Keratinocyte (primary cell): ENCODE measurements at regions not wholly inside any gene's neighbourhood (a gene's known extent, or its start where the extent isn't known, plus 50 kb on each side); places are given as distances from the start of the nearest gene placed in this dataset.

Experiments
- DNase-seq: peaks from one replicate; pipeline ENCODE4 v3.0.0-alpha.2; 2011; ENCODE audit warnings: low read depth, missing footprints, low spot score
- FAIRE-seq: peaks from 2 replicates; lab custom pipeline; 2011; peaks lifted over from hg19 to GRCh38; lab: Jason Lieb, UNC
- H2AFZ ChIP-seq: 2 replicates; pipeline ENCODE4 v1.6.0; 2012; ENCODE audit warnings: low read length, control low read depth, inconsistent platforms; ENCODE audit not compliant: control insufficient read depth
- H3K27ac ChIP-seq: 2 replicates; pipeline ENCODE4 v1.5.1; 2011; ENCODE audit warnings: low read length; ENCODE audit not compliant: control insufficient read depth, insufficient read depth
- H3K27me3 ChIP-seq: 3 replicates; pipeline ENCODE4 v1.6.0; 2011; ENCODE audit warnings: low read length; ENCODE audit not compliant: control insufficient read depth, insufficient read depth; ENCODE audit errors: extremely low read depth
- H3K36me3 ChIP-seq, 2 experiments: 2 replicates in 1 of 2; 3 replicates in 1 of 2; pipeline ENCODE4 v1.5.1; 2011; ENCODE audit warnings: low read length in 2 of 2, mild to moderate bottlenecking in 1 of 2; ENCODE audit not compliant: control insufficient read depth in 2 of 2, insufficient read depth in 2 of 2; ENCODE audit errors: extremely low read depth in 1 of 2
- H3K4me1 ChIP-seq: 3 replicates; pipeline ENCODE4 v1.5.1; 2011; ENCODE audit warnings: low read length; ENCODE audit not compliant: control insufficient read depth, insufficient read depth; ENCODE audit errors: extremely low read depth
- H3K4me2 ChIP-seq: 3 replicates; pipeline ENCODE4 v1.6.0; 2011; ENCODE audit warnings: low read depth, low read length; ENCODE audit not compliant: control insufficient read depth, insufficient read depth; ENCODE audit errors: extremely low read depth
- H3K4me3 ChIP-seq, 3 experiments: fragments of 200-600 bp in 1 of 3; sonication (generic) in 1 of 3; 2 replicates in 2 of 3; 3 replicates in 1 of 3; pipeline ENCODE4 v1.5.1; 2011 to 2016; ENCODE audit warnings: low read length in 3 of 3, mild to moderate bottlenecking in 3 of 3, control low read depth in 2 of 3, inconsistent platforms in 1 of 3, low read depth in 1 of 3, mixed read lengths in 1 of 3, mixed run types in 1 of 3, moderate library complexity in 1 of 3; ENCODE audit not compliant: control insufficient read depth in 2 of 3, insufficient read depth in 2 of 3; ENCODE audit errors: extremely low read depth in 1 of 3
- H3K79me2 ChIP-seq: 2 replicates; pipeline ENCODE4 v1.6.0; 2012; ENCODE audit warnings: low read length; ENCODE audit not compliant: control insufficient read depth, insufficient read depth
- H3K9ac ChIP-seq: 3 replicates; pipeline ENCODE4 v1.6.0; 2011; ENCODE audit warnings: low read length; ENCODE audit not compliant: control insufficient read depth, insufficient read depth; ENCODE audit errors: extremely low read depth
- H3K9me1 ChIP-seq: 3 replicates; pipeline ENCODE4 v1.6.0; 2011; ENCODE audit warnings: low read length; ENCODE audit not compliant: control insufficient read depth, insufficient read depth; ENCODE audit errors: extremely low read depth
- H3K9me3 ChIP-seq: 2 replicates; pipeline ENCODE4 v1.5.1; 2012; ENCODE audit warnings: low read depth, low read length; ENCODE audit not compliant: control insufficient read depth
- H4K20me1 ChIP-seq: 3 replicates; pipeline ENCODE4 v1.6.0; 2011; ENCODE audit warnings: low read length; ENCODE audit not compliant: control insufficient read depth, insufficient read depth; ENCODE audit errors: extremely low read depth
- CTCF ChIP-seq, 3 experiments: IDR thresholded peaks in 1 of 3; conservative IDR thresholded peaks in 1 of 3; optimal IDR thresholded peaks in 1 of 3; 2 replicates in 2 of 3; 3 replicates in 1 of 3; pipeline versions ENCODE3 to v1.5.1; 2011; ENCODE audit warnings: low read length in 3 of 3, mild to moderate bottlenecking in 3 of 3, moderate library complexity in 2 of 3, control low read depth in 1 of 3, inconsistent platforms in 1 of 3; ENCODE audit not compliant: insufficient read depth in 2 of 3; ENCODE audit errors: extremely low read depth in 1 of 3
- EZH2 ChIP-seq: IDR thresholded peaks from one replicate; pipeline ENCODE4 v1.6.1; 2012; ENCODE audit warnings: inconsistent platforms, mild to moderate bottlenecking, low read length, moderate library complexity
- dilution Hi-C: fragments of 300-500 bp; cut with MboI; formaldehyde crosslinking; loops from one replicate; pipeline ENCODE4 v1.7.0; 2020; ENCODE audit warnings: low sequenced_read_pairs; ENCODE audit not compliant: extremely low pct_ligation_motif_present

- no peak overlapping the region for H3K4me3 ChIP-seq
- H3K27me3 ChIP-seq = peaks cover 16% of the 10 kb centered on the region
- H3K4me1 ChIP-seq = no peaks in the 10 kb centered on the region
- no peaks in the 10 kb centered on the region for H3K79me2 ChIP-seq
- H3K36me3 ChIP-seq = no peaks in the 10 kb centered on the region
- H3K27ac ChIP-seq = no peak overlapping the region
- H3K9me3 ChIP-seq = no peaks in the 10 kb centered on the region
- H3K9me1 ChIP-seq = no peaks in the 10 kb centered on the region
- TF ChIP-seq EZH2 (no peak), CTCF (optimal IDR thresholded peaks at IDR 0.05 in 1 of 3, IDR thresholded peaks at IDR 0.05 in 1 of 3, conservative IDR thresholded peaks at IDR 0.05 in 1 of 3; ENCODE audit: extremely low read depth in 1 of 3, insufficient read depth in 2 of 3, low read length in 3 of 3) (no peak)
- no peak overlapping the region for H2AFZ ChIP-seq
- no peak for DNase-seq
- H4K20me1 ChIP-seq = no peaks in the 10 kb centered on the region
- dilution Hi-C loops = no loop called here
- no peak overlapping the region for H3K9ac ChIP-seq
- no peak for FAIRE-seq
- H3K4me2 ChIP-seq = no peak overlapping the region
Observed at GRCh38 chr10:44858988-44859387, 52.1 kb upstream of the TMEM72 start.

GRCh38 chr10:44859546-44860285, 51.4 kb upstream of the TMEM72 start:
- Histone ChIP-seq H3K36me3 (no peaks in the 10 kb centered on the region), H3K27ac (no peak overlapping the region), H3K9ac (no peak overlapping the region), H3K4me1 (peaks cover 4% of the 10 kb centered on the region), H3K27me3 (peaks cover 22% of the 10 kb centered on the region), H3K4me2 (no peak overlapping the region), H3K4me3 (no peak overlapping the region), H3K9me3 (no peaks in the 10 kb centered on the region), H2AFZ (no peak overlapping the region), H3K79me2 (no peaks in the 10 kb centered on the region), H4K20me1 (no peaks in the 10 kb centered on the region), H3K9me1 (no peaks in the 10 kb centered on the region)
- TF ChIP-seq CTCF (optimal IDR thresholded peaks at IDR 0.05 in 1 of 3, IDR thresholded peaks at IDR 0.05 in 1 of 3, conservative IDR thresholded peaks at IDR 0.05 in 1 of 3; ENCODE audit: extremely low read depth in 1 of 3, insufficient read depth in 2 of 3, low read length in 3 of 3) = no peak
- TF ChIP-seq EZH2 = no peak
- DNase-seq (no peak), FAIRE-seq (no peak)
- dilution Hi-C loops = no loop called here
